ENCODE measurements at regions not wholly inside any gene's neighbourhood (a gene's known extent, or its start where the extent isn't known, plus 50 kb on each side); places are given as distances from the start of the nearest gene placed in this dataset.

GRCh38 chr11:105458071-105458470 is 151.8 kb upstream of the GRIA4 start:
- intact Hi-C loops (cut with micrococcal nuclease; ENCODE audit: unreplicated experiment) = no loop called here
- H3K4me3 ChIP-seq (ENCODE audit: low read depth, low read length, poor library complexity, severe bottlenecking) = no peak overlapping the region
- no peak for TF ChIP-seq EZH2 (IDR thresholded peaks at IDR 0.05; ENCODE audit: borderline replicate concordance, low read depth, low read length, poor library complexity, severe bottlenecking)
- no peak for TF ChIP-seq CTCF (conservative IDR thresholded peaks at IDR 0.05; ENCODE audit: low read depth, low read length)
- H3K27ac ChIP-seq (ENCODE audit: low read depth, low read length, poor library complexity, severe bottlenecking) = no peak overlapping the region
- DNase-seq (ENCODE audit: low spot score) = no peak
- no TSS peak for BruUV-seq (replicated peaks)
- CTCF ChIA-PET = no interaction called here
- H3K27me3 ChIP-seq (replicated peaks; ENCODE audit: insufficient read depth, low read depth, low read length, poor library complexity) = no peaks in the 10 kb centered on the region
- H3K9me3 ChIP-seq (ENCODE audit: low read depth, low read length, poor library complexity, severe bottlenecking) = no peaks in the 10 kb centered on the region
- POLR2A ChIA-PET (ENCODE audit: low non-redundant PET) = no interaction called here
- H3K36me3 ChIP-seq (ENCODE audit: insufficient read depth, low read length, poor library complexity, severe bottlenecking) = no peaks in the 10 kb centered on the region
- no peaks in the 10 kb centered on the region for H3K4me1 ChIP-seq (ENCODE audit: insufficient read depth, low read length, poor library complexity, severe bottlenecking)

- H3K36me3 ChIP-seq (ENCODE audit: insufficient read depth, low read length, poor library complexity, severe bottlenecking) = no peaks in the 10 kb centered on the region
- POLR2A ChIA-PET (ENCODE audit: low non-redundant PET) = no interaction called here
- H3K4me3 ChIP-seq (ENCODE audit: low read depth, low read length, poor library complexity, severe bottlenecking) = no peak overlapping the region
- H3K9me3 ChIP-seq (ENCODE audit: low read depth, low read length, poor library complexity, severe bottlenecking) = no peaks in the 10 kb centered on the region
- peak; percentile 4 for DNase-seq (ENCODE audit: low spot score)
- no peaks in the 10 kb centered on the region for H3K4me1 ChIP-seq (ENCODE audit: insufficient read depth, low read length, poor library complexity, severe bottlenecking)
- CTCF ChIA-PET = no interaction called here
- no peak for TF ChIP-seq EZH2 (IDR thresholded peaks at IDR 0.05; ENCODE audit: borderline replicate concordance, low read depth, low read length, poor library complexity, severe bottlenecking)
- TF ChIP-seq CTCF (conservative IDR thresholded peaks at IDR 0.05; ENCODE audit: low read depth, low read length) = peak; percentile 45
- H3K27ac ChIP-seq (ENCODE audit: low read depth, low read length, poor library complexity, severe bottlenecking) = no peak overlapping the region
- intact Hi-C loops (cut with micrococcal nuclease; ENCODE audit: unreplicated experiment) = no loop called here
- BruUV-seq (replicated peaks) = no TSS peak
- H3K27me3 ChIP-seq (replicated peaks; ENCODE audit: insufficient read depth, low read depth, low read length, poor library complexity) = no peaks in the 10 kb centered on the region
These were observed 152.9 kb upstream of the GRIA4 start for GRCh38 chr11:105456950-105457349.

GRCh38 chr11:105449100-105449734 is 160.7 kb upstream of the GRIA4 start:
- Histone ChIP-seq H3K27me3 (replicated peaks; ENCODE audit: insufficient read depth, low read depth, low read length, poor library complexity) (no peaks in the 10 kb centered on the region), H3K36me3 (ENCODE audit: insufficient read depth, low read length, poor library complexity, severe bottlenecking) (no peaks in the 10 kb centered on the region), H3K4me3 (ENCODE audit: low read depth, low read length, poor library complexity, severe bottlenecking) (no peak overlapping the region), H3K9me3 (ENCODE audit: low read depth, low read length, poor library complexity, severe bottlenecking) (no peaks in the 10 kb centered on the region), H3K4me1 (ENCODE audit: insufficient read depth, low read length, poor library complexity, severe bottlenecking) (no peaks in the 10 kb centered on the region), H3K27ac (ENCODE audit: low read depth, low read length, poor library complexity, severe bottlenecking) (no peak overlapping the region)
- ChIA-PET CTCF (no interaction called here), POLR2A (ENCODE audit: low non-redundant PET) (no interaction called here)
- no TSS peak for BruUV-seq (replicated peaks)
- TF ChIP-seq CTCF (conservative IDR thresholded peaks at IDR 0.05; ENCODE audit: low read depth, low read length) (no peak), EZH2 (IDR thresholded peaks at IDR 0.05; ENCODE audit: borderline replicate concordance, low read depth, low read length, poor library complexity, severe bottlenecking) (no peak)
- intact Hi-C loops (cut with micrococcal nuclease; ENCODE audit: unreplicated experiment) = no loop called here
- no peak for DNase-seq (ENCODE audit: low spot score)

Data from A673 (cell line).